Stimulated activated CD4-positive, alpha-beta T cell treated with anti-CD3 and anti-CD28 coated beads, Interleukin-2, amount 100 ng/mL, for 4 hours (primary cell): ENCODE measurements at regions not wholly inside any gene's neighbourhood (a gene's known extent, or its start where the extent isn't known, plus 50 kb on each side); places are given as distances from the start of the nearest gene placed in this dataset.
"Not testable (repeated sequence)": the region's sequence is repeated elsewhere in the genome, so short reads cannot be mapped to it uniquely, and the experiment has no call there.

ENCODE experiments used
- DNase-seq: peaks from one replicate; pipeline ENCODE4 v3.0.0-alpha.2; 2020; ENCODE audit warnings: low read depth

DNA sequence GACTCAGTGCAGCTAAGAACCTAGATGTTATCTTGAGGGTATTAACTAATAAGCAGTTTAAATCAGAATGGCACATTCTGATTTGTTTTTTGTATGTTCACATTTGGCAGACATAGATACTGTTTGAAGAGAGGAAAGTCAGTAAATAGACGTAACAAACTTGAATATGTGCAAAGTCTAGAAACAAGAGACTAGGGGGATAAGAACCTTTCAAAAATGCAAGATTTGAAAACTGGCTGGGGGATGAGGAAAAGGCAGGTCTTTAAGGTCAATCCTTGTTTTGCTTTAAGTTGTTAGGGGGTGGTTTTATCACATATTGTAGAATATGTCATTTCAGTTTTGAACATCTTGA lies 136.5 kb downstream of the ZNF92 start:
- DNase-seq, result not testable (repeated sequence)

DNA sequence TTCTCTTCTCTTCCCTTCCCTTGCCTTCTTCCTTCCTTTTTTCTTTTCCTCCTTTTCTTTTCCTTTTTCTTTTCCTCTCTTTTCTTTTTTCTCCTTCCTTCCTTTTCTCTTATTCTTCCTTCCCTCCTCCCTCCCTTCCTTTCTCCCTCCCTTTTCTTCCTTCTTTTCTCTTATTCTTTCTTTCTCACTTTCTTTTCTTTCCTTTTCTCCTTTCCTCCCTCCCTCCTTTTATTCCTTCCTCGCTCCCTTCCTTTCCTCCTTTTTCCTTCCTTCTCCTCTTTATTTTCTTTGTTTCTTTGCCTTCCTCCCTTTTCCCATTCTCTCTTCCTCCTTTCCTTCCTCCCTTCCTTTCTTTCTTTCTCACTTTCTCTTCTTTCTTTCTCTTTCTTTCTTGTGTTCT lies 146.1 kb downstream of the ZNF92 start:
- DNase-seq, result not testable (repeated sequence)

DNA sequence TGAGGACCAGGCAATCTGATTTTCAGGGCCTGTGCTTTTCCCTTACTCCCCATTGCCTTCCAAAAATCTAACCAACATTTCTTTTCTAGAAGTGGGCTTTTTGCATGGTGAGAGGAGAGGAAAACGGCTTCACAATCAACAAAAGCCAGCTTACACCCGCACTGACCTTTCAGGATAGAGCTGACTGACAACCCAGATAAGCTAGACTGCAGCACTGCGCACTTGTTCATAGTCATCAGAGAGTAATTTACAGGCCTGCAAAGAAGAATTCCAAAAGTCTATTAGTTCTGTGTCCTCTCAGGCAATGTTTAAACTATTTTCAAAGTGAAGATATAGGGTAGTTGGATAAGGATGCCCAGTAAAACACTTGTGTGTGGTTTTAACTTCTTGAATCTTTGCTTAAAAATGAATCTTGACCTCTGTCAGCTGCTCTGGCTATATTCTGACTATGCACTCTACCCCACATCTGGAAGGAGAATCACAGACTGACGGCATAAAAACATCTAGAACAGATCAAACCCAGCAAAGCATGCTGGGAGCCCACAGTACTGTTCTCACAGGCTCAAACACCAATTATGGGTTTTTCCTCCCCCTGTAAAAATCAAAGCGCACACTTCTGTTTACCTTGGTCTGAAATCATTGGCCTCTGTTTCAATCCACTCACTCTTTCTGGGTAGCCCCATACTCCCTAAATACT lies 172.0 kb downstream of the ZNF92 start:
- not testable (repeated sequence) for DNase-seq

DNA sequence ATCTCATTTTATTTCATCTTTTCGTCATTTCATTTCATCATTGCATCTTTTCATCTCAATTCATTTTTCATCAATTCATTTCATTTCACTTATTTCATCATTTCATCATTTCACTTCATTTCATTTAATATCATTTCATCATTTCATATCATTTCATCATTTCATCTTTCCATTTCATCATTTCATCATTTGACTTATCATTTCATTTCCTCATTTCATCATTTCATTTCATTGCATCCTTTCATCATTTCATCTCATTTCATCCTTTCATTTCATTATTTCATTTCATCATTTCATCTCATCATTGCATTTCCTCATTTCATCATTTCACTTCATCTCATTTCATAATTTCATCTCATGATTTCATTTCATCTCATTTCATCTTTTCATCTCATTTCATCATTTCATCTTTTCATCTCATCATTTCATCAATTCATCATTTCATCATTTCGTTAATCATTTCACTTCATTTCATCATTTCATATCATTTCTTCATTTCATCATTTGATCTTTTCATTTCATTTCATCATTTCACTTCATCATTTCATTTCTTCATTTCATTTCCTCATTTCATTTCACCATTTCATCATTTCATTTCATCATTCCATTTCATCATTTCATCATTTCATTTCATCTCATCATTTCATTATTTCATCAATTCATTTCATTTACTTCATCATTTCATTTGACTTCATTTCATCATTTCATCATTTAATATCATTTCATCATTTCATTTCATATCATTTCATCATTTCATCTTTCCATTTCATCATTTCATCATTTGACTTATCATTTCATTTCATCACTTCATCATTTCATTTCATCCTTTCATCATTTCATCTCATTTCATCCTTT lies 176.2 kb downstream of the ZNF92 start:
- DNase-seq, result not testable (repeated sequence)

DNA sequence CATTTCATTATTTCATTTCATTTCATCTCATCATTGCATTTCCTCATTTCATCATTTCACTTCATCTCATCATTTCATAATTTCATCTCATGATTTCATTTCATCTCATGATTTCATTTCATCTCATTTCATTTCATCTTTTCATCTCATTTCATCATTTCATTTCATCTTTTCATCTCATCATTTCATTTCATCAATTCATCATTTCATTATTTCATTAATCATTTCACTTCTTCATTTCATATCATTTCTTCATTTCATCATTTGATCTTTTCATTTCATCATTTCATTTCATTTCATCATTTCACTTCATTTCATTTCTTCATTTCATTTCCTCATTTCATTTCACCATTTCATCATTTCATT lies 176.8 kb downstream of the ZNF92 start:
- not testable (repeated sequence) for DNase-seq

DNA sequence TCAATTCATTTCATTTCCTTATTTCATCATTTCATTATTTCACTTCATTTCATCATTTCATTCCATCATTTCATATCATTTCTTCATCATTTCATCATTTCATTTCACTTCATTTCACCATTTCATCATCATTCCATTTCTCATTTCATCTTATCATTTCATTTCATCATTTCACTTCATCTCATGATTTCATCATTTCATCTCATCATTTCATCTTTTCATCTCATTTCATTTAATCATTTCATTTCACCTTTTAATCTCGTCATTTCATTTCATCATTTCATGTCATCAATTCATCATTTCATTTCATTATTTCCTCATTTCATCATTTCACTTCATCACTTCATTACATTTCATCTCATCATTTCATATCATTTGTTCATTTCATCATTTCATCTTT lies 177.4 kb downstream of the ZNF92 start:
- DNase-seq, result not testable (repeated sequence)

DNA sequence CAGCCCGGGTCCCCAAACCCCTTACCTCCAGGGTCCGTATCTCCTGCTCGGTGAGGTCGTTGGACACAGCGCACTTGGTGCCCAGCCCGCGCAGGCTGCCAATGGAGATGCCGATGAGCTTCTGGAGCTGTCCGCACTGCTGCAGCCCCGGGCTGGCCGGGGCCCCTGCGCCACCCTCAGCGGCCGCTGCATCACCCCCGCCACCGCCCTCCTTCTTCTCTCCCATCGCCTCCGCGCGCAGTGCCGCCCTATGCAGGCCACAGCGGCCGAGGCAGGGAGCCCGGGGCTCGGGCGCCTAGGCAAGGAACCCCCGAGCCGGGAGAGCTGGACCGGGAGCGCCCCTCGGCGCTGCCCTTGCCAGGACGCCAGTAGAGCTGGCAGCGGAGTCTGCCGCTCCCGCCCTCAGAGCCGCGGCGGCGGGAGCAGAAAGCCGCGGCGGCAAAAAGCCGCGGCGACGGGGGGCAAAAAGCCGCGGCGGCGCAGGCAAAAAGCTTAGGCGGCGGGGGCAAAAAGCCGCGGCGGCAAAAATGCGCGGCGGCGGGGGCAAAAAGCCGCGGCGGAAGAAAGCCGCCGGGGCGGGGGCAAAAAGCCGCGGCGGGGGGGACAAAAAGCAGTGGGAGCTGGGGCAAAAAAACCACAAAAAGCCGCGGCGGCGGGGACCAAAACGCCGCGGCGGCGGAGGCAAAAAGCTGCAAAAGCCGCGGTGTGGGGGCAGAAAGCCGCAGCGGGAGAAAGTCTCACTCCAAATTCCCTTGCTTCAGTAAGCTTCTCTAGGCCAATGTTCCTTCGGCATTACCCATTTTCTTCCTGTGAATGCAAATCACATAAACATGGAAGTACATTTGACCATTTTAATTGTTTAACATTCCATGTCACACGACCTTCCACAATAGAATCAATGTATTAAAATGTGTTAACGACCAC lies 181.2 kb downstream of the ZNF92 start:
- DNase-seq, result not testable (repeated sequence)

DNA sequence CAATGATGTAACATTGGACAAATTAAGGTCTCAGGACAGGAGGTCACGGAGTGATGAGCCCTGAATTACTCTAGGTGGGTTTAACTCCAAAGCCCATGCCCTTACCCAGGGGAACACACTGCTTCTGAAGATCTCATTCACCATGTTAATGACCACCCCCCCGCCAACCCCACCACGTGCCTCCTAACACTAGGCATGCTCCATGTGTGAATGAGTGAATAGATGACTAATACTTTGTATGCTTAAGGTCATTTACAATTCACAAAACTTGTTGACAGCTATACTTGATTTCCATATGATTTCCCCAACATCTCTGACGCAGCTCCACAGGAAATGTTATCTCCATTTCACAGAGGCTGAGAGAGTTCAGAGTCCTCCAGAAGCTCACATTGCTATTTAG lies 184.9 kb downstream of the ZNF92 start:
- not testable (repeated sequence) for DNase-seq

DNA sequence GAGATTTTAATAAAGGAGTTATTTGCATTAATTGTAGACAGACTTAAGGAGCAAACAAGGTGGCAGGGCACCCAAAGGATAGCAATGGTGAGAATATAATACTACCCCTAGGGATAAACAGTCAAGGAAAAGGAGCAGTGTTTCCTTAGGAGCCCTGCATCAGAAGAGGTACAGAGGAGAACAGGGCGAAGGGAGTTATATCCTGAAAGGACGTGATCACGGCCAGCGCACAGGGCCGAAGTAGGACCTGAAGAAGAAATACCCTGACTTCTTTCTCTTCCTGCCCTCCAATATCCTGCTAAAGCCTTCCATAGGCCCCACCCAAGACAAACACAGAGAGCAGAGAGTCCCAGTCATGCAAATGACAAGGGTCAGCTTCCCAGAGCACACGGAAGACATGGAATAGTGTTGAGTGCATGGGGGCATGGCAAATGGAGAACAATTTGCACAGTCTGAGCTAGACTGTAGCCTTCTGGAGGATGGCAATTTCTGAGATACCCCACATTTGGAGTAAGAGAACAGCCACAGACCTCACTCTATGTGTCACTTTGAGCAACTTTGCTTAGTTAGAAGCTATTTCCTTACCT lies 188.2 kb downstream of the ZNF92 start:
- DNase-seq, result not testable (repeated sequence)

DNA sequence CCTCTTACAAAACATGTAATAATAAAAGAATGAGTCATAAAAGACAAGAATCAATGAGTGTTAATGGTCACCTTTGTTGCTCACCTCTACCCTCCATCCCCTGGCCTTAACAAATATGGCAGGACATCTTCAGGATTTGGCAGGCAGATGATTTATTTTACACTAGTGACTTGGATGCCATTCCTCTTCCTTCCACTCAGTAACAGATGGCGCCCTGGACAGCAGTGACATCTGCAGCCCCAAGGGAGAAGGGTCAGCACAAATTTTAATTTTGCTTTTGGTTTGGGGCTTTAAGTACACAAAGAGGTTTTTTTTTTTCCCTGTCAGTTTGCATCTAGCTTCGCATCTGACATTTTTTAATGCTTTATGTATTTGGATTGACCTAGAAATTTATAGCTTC lies 188.9 kb downstream of the ZNF92 start:
- DNase-seq, result not testable (repeated sequence)

DNA sequence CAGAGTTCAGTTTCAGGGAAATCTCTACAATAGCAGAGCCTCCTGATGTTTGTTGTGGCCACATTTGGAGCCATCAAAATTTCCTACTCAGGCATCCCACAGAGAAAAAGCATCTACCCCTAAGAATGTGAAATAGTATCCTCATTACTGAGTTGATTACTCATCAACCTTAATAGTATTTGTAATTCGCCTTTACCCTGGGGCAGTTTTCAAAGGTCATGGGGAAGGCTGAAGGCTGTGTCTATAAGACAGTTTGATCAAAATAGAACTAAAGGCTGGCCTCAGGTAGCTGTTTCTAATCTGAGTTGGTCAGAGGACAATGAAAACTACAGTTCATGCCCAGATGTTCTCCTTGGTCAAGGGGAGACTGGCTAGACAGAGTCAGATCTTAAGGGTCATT lies 189.7 kb downstream of the ZNF92 start:
- DNase-seq, result not testable (repeated sequence)

DNA sequence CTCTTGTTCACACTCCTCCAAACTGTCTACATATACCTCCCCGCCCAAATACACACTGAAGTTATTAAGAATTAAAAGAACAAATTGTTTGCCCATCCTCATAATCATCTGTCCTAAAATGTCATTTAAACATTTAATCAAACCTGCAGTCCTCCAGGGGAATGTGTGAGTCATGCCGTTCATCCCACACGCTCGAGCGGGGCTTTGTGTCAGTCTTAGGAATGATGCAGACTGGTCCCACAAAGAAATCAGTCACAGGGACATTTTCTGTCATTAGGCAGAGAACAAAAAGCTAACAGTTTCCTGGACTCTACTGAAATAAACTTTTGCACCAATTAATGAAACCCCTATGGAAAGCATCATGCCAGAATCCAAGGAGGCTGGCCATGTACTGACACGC lies 194.6 kb downstream of the ZNF92 start:
- not testable (repeated sequence) for DNase-seq

DNA sequence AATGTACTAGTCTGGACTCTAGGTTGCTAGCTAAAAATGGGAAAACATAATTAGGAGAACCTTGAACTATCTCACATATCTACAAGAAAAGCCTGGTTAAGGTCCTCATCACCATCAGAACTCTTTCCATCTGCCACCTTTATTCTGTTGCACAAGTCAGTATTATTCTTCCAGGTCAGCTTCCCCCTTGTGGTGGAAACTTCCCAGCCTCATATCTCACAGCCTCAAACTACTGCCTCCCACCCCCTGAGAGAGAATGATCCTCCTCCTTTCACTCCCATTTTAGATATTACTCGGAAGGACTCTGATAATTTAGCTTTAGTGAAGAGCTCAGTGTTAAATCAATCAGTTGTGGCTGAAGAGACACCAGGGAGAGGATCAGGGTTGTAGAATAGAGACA lies 197.3 kb downstream of the ZNF92 start:
- not testable (repeated sequence) for DNase-seq

DNA sequence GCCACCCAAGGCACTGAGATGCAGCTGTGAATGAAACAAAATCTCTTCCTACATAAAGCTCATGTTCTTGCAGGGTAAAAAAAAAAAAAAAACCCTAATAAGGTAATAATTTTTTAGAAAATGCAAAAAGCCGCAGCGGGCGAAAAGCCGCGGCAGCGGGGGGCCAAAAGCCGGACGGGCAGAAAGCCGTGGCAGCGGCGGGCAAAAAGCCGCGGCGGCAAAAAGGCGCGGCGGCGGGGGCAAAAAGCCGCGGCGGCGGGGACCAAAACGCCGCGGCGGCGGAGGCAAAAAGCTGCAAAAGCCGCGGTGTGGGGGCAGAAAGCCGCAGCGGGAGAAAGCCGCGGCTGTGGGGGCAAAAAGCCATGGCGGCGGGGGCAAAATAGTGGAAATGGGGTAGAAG lies 198.9 kb downstream of the ZNF92 start:
- not testable (repeated sequence) for DNase-seq

DNA sequence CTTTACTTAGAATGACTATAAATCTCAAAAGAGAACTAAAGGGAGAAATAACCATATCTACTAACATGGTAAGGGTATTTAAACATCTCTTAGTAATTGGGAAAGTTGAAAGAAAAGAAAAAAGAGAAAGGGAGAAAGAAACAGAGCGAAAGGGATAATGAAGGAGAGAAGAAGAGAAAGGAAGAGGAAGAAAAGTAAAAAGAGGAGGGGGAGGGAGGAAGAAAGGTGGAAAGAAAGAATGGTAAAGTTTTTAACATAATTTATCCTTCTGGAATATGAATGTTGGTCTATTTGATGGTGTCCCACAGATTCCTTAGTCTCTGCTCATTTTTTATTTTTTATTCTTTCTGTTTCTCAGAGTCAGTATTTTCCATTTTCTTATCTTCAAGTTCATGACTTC lies 202.7 kb downstream of the ZNF92 start:
- DNase-seq, result not testable (repeated sequence)

DNA sequence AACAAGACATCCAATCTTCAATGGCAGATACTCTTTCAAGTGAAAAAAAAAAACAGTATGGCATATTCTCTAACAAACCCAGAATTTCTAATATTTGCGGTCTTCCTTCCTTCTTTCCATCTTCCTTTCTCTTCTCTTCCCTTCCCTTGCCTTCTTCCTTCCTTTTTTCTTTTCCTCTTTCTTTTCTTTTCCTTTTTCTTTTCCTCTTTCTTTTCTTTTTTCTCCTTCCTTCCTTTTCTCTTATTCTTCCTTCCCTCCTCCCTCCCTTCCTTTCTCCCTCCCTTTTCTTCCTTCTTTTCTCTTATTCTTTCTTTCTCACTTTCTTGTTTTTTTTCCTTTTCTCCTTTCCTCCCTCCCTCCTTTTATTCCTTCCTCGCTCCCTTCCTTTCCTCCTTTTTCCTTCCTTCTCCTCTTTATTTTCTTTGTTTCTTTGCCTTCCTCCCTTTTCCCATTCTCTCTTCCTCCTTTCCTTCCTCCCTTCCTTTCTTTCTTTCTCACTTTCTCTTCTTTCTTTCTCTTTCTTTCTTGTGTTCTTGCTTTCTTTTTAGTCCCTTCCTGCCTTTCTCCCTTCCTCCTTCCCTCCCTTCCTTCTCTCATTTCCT lies 209.0 kb downstream of the ZNF92 start:
- DNase-seq, result not testable (repeated sequence)

DNA sequence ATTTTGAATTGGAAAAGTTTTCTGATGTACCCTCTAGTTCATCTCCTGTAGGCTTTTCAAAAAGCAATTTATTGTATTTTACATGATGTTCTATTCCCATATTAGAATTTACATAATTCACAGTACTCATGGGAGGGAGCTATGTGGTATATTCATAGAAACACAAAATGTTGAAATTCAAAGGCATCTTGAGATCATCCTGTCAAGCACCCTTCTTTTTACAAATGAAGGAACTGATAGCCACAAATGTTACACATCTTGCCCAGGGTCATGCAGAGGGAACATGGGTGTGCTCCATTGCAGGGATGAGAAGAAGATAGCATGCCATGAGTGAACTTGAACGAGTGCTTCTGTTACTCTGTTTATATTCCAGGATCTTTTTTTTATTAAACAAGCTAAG lies 228.8 kb downstream of the ZNF92 start:
- DNase-seq, result not testable (repeated sequence)

DNA sequence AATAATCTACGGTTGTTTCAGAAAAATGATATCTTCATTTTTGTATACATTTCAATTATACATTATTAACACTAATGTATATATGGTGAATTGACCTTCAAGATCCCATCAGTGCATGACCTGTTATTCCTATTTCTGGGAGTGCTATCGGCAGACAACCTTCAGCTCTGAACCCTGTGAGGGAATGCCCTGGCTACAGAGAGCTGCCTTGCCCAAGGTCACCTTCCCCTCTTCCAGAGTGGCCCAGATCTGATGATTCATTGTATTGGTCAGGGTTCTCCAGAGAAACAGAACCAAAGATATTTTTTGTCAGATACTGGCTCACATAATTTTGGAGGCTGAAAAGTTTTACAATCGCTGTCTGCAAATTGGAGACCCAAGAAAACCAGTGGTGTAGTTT lies 235.5 kb downstream of the ZNF92 start:
- DNase-seq, result no peak

DNA sequence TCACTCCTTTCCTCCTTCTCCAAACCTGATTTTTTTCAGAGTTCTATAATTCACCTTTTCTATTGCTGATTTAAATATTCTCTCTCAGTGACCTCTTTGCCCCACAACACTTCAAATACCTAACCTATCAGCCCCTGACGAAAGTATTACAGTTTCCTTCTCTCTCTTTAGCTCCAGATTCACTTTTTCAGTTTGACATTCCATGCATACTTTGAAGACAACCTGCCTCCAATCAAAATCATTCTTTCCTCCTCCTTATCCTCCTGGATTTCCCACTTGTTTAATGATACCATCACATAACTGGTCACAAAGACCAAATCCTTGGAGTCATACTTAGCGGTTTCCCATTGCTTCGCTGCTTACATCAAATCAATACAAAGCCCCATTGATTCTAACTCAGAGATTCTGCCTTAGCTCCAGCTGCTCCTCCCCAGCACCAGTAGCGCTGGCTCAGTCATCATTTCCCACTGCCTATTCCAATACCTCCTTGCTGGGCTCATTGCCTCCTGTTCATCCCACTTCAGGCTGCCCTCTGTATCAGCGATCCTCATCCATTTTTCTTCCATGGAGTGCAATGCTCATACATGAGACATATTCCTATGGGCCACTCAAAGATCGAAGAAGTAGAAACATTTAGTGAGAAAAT lies 240.1 kb downstream of the ZNF92 start:
- not testable (repeated sequence) for DNase-seq

DNA sequence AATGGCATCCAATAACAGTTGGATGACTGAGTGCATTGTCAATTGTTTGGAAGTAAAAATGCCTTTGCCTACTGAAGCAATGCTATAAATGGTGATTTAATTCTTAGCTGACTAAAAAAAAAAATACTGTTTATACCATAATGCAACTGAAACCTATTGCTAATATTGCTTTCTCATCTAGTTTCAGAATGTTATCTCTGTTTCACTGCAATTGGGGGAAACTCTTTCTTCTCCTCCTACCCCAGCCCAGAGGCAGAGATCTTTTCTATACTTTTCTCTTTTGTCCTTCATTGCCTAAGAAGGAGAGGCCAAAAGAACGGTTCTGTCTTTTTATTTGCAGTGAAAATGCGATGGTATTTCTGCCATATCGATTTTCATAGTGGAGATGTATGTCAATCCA lies 242.5 kb downstream of the ZNF92 start:
- not testable (repeated sequence) for DNase-seq

DNA sequence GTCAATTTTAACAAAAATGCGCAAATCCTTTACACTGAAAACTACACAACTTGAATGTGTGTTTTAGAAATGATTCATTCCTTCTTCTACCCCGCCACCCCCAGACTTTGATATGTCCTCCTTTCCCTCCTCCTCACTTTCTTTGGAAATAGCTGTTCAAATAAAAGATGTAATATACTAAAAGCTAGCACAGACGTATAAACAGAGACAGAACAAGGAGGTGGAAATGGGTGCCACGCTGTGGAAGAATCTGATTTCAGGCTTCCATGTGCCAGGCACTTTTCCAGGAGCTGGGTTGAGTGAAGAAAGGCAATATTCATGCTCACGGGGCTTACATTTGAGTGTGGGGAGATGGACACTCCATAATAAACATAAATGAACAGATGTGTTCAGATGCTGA lies 246.6 kb downstream of the ZNF92 start:
- DNase-seq, result not testable (repeated sequence)
